A673 (cell line): ENCODE measurements at regions not wholly inside any gene's neighbourhood (a gene's known extent, or its start where the extent isn't known, plus 50 kb on each side); places are given as distances from the start of the nearest gene placed in this dataset.

ENCODE experiments used
- EZH2 ChIP-seq: fragments of 200-600 bp; sonication (generic); IDR thresholded peaks from 2 replicates; pipeline ENCODE4 v1.6.1; 2017; ENCODE audit warnings: borderline replicate concordance, low read depth, mild to moderate bottlenecking, mixed read lengths, antibody characterized with exemption, low read length; ENCODE audit not compliant: poor library complexity, severe bottlenecking
- TF ChIP-seq, protein P1 (sequence below): fragments of 300-800, 200-600 bp; sonication (generic); conservative IDR thresholded peaks from 2 replicates; pipeline ENCODE4 v1.5.1; 2017; ENCODE audit warnings: low read depth, mild to moderate bottlenecking, antibody characterized with exemption, low read length, moderate library complexity, mixed read lengths

DNA sequence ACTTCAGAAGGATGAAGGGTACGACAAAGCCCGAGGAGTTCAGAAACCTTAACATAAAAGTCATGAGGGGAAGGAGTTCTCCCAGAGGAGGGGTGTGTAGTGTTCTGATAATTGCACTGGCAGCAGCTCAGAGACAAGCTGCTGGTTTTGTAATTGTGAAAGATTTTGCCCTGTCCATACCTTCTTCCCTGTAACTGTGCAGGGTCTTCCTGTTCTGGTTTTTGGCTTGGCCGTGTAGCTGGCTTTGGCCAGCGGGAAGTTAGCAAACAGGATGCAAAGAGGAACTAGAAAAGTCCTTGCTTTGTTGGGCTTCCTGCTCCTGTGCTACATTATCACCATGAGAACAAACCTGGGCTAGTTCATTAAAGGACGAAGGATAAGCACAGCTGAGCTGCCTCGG is 160.8 kb downstream of the LPIN1 start:
- TF ChIP-seq, protein P1, sequence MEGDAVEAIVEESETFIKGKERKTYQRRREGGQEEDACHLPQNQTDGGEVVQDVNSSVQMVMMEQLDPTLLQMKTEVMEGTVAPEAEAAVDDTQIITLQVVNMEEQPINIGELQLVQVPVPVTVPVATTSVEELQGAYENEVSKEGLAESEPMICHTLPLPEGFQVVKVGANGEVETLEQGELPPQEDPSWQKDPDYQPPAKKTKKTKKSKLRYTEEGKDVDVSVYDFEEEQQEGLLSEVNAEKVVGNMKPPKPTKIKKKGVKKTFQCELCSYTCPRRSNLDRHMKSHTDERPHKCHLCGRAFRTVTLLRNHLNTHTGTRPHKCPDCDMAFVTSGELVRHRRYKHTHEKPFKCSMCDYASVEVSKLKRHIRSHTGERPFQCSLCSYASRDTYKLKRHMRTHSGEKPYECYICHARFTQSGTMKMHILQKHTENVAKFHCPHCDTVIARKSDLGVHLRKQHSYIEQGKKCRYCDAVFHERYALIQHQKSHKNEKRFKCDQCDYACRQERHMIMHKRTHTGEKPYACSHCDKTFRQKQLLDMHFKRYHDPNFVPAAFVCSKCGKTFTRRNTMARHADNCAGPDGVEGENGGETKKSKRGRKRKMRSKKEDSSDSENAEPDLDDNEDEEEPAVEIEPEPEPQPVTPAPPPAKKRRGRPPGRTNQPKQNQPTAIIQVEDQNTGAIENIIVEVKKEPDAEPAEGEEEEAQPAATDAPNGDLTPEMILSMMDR, result no peak
- TF ChIP-seq EZH2, result no peak
